HL-60 (cell line): ENCODE measurements at regions not wholly inside any gene's neighbourhood (a gene's known extent, or its start where the extent isn't known, plus 50 kb on each side); places are given as distances from the start of the nearest gene placed in this dataset.

Experiments
- CTCF ChIP-seq: IDR thresholded peaks from one replicate; pipeline ENCODE4 v1.5.1; 2011; ENCODE audit warnings: low read length, control low read depth, inconsistent platforms; ENCODE audit not compliant: insufficient read depth
- GABPA ChIP-seq: IDR thresholded peaks from 2 replicates; pipeline ENCODE4 v1.6.1; 2012; ENCODE audit warnings: low read depth

GRCh38 chr4:100969925-100970324 is 377.4 kb downstream of the PPP3CA start:
- TF ChIP-seq CTCF (no peak), GABPA (no peak)
